Activated naive CD4-positive, alpha-beta T cell treated with anti-CD3 and anti-CD28 coated beads for 36 hours (primary cell): ENCODE measurements at regions not wholly inside any gene's neighbourhood (a gene's known extent, or its start where the extent isn't known, plus 50 kb on each side); places are given as distances from the start of the nearest gene placed in this dataset.

ENCODE experiments used
- CTCF ChIA-PET: fragments of 350-600 bp; sonication (Branson Sonifier 250); formaldehyde crosslinking; loops from one replicate; lab custom pipeline; 2021; ENCODE audit warnings: antibody characterized with exemption; lab: Charles Lee
- DNase-seq: peaks from one replicate; pipeline ENCODE4 v3.0.0-alpha.2; 2020
- H3K27ac Mint-ChIP-seq: one replicate; pipeline ENCODE4 v1.8.0; 2021; ENCODE audit warnings: mild to moderate bottlenecking, mixed read lengths
- H3K27me3 Mint-ChIP-seq: one replicate; pipeline ENCODE4 v1.8.0; 2021; ENCODE audit warnings: low read depth, mixed read lengths
- H3K36me3 Mint-ChIP-seq: one replicate; pipeline ENCODE4 v1.8.0; 2021; ENCODE audit warnings: low read depth, mixed read lengths
- H3K4me1 Mint-ChIP-seq: one replicate; pipeline ENCODE4 v1.8.0; 2021; ENCODE audit warnings: low read depth, mixed read lengths
- H3K4me3 Mint-ChIP-seq: one replicate; pipeline ENCODE4 v1.8.0; 2021; ENCODE audit warnings: mild to moderate bottlenecking, moderate library complexity, mixed read lengths
- H3K9me3 Mint-ChIP-seq: one replicate; pipeline ENCODE4 v1.8.0; 2021; ENCODE audit warnings: mixed read lengths
- intact Hi-C: fragments of 100-400 bp; cut with micrococcal nuclease; formaldehyde crosslinking; loops from one replicate; pipeline ENCODE4 v1.15.1; 2023

DNA sequence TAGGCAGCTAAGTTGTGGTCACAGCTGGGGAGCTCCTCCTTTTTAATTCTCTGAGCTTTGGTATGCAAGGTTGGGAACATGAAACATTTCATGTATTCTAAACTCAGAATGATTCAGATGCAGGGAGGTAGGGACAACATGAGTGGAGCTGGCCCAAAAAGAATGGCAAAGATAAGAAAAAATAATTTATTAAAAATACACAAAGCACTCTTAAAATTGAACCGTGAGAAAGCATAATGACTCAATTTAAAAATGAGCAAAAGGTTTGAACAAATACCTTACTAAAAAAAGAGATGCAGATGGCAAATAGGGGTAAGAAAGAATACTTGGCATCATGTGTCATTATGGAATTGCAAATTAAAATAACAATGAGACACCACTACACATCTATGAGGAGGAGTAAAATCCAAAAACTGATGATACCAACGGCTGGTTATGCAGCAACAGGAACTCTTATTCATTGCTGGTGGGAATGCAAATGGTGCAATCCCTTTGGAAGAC is 175.6 kb upstream of the IRX3 start:
- CTCF ChIA-PET = interaction anchor here (0.7 kb wide), 1 partner anchor 667 kb away, joined by 3 read pairs; no protein-coding TSS in a partner anchor

DNA sequence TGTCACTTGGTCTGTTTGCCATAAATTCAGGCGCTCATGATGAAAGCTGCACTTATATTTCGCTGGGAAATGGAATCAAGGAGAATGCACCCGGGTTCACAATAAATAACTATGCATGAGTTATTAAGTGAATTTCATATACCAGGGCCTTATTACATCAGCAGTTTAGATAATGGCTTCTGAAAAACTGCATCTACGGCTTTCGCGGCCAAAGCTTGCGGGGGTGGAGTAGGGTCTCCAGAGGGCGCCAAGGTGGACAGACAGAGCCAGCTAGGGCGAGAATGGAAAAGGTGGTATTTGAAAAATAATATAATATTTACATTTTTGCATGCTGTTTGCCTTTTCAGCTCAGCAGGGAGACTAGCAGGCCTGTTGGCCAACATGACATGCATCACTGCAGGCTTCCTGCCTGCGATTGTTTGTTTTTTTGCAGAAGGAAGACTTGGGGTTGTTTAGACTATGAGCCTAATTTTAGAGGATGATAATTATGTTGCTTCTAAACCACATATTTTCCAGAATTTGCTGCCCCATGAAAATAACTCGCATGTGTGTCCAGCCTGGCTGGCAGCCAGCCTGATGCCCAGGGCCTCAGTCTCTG is 173.8 kb upstream of the IRX3 start:
- H3K27me3 Mint-ChIP-seq = peaks cover 3% of the 10 kb centered on the region
- H3K4me3 Mint-ChIP-seq = no peak overlapping the region
- CTCF ChIA-PET = no interaction called here
- DNase-seq = no peak
- intact Hi-C loops = no loop called here
- peaks cover 2% of the 10 kb centered on the region for H3K36me3 Mint-ChIP-seq
- no peaks in the 10 kb centered on the region for H3K4me1 Mint-ChIP-seq
- H3K27ac Mint-ChIP-seq = no peak overlapping the region
- peaks cover 14% of the 10 kb centered on the region for H3K9me3 Mint-ChIP-seq

More for the DNA sequence above, 175.6 kb upstream of the IRX3 start:
- Mint-ChIP-seq H3K36me3 (peaks cover 2% of the 10 kb centered on the region), H3K27me3 (peaks cover 2% of the 10 kb centered on the region), H3K27ac (no peak overlapping the region), H3K4me1 (no peaks in the 10 kb centered on the region), H3K4me3 (no peak overlapping the region), H3K9me3 (peaks cover 15% of the 10 kb centered on the region)
- no peak for DNase-seq
- intact Hi-C loops = no loop called here

DNA sequence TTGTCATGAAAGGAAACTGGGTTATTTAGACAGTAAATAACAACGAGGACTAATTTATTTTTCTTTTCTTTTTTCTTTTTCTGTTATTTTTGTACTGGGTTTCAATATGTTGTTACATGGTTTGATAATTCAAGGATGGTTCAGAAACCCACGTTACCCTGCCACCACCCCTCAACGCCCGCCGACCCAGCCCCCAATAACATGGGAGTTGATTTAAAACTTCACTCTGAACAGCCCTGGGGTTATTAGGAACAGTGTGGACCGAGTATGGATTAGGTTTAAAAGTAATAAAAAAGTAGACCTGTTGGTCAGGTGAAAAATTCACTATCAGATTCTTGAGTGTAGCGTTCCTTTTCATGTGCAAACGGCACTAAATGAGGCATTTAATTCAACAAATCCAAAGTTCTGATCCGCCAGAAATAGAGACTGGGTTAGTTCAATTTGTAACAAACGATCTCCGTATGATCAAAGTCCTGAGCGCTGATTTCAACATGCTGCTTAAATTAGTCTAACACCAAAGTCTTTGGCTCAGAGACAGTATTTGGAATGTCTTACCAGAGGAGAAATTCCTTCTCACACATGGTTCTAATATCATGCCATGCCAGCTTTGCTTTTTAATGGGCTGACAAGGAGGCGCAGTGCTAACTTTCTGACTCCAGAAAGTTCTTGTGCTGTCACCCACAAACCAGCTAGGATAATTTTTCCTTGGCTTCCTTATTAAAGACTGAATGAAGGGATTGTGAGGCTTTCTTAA is 173.1 kb upstream of the IRX3 start:
- no peak for DNase-seq
- Mint-ChIP-seq H3K27me3 (peaks cover 4% of the 10 kb centered on the region), H3K27ac (no peak overlapping the region)

DNA sequence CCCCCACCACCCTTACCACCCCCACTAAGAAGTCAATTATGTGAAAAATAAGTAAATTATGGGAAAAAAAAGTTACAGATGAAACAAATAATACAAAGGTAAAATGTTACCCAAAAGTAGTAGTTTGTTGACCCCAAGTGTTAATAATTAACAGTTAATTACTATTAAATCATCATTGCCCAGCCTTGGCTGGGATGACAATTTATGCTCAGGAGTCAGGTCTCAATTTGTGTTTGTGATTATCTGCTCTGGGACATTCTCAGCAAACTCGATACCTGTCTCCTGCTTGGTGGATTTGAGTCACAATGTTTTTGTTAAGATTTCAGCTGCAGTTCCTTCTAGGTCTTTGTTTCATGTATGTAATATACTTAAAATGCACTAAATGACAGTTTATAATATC is 172.3 kb upstream of the IRX3 start:
- DNase-seq = no peak
- Mint-ChIP-seq H3K4me1 (no peaks in the 10 kb centered on the region), H3K27ac (no peak overlapping the region), H3K36me3 (peaks cover 2% of the 10 kb centered on the region), H3K4me3 (no peak overlapping the region), H3K9me3 (peaks cover 7% of the 10 kb centered on the region), H3K27me3 (peaks cover 2% of the 10 kb centered on the region)
- CTCF ChIA-PET = interaction anchor here (0.6 kb wide), 1 partner anchor 172 kb away, joined by 3 read pairs; no protein-coding TSS in a partner anchor
- intact Hi-C loops = no loop called here

More for the DNA sequence above, 173.1 kb upstream of the IRX3 start:
- intact Hi-C loops = no loop called here
- CTCF ChIA-PET = no interaction called here
- Mint-ChIP-seq H3K36me3 (peaks cover 2% of the 10 kb centered on the region), H3K9me3 (peaks cover 12% of the 10 kb centered on the region), H3K4me1 (no peaks in the 10 kb centered on the region), H3K4me3 (no peak overlapping the region)

DNA sequence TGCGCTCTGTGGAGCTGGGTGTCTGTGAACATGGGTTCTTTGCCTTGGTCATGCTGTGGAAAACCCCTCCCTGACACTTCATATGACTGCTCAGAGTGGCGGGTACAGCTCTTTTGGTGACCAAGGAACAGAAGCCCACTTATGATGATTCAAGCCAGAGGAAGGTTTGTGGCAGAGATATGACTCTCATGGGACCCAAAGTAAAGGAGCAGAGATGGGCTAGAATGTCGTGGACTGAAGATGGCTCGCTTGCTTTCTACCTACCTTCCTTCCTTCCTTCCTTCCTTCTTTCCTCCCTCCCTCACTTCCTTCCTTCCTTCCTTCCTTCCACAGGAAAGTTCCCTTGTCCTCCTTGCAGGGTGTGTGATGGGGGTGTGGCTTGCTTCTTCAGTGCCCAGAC is 169.7 kb upstream of the IRX3 start:
- Mint-ChIP-seq H3K27ac (no peak overlapping the region), H3K4me3 (no peak overlapping the region), H3K4me1 (no peaks in the 10 kb centered on the region), H3K27me3 (peaks cover 10% of the 10 kb centered on the region), H3K36me3 (no peaks in the 10 kb centered on the region), H3K9me3 (no peaks in the 10 kb centered on the region)
- CTCF ChIA-PET = no interaction called here
- no peak for DNase-seq
- intact Hi-C loops = no loop called here

DNA sequence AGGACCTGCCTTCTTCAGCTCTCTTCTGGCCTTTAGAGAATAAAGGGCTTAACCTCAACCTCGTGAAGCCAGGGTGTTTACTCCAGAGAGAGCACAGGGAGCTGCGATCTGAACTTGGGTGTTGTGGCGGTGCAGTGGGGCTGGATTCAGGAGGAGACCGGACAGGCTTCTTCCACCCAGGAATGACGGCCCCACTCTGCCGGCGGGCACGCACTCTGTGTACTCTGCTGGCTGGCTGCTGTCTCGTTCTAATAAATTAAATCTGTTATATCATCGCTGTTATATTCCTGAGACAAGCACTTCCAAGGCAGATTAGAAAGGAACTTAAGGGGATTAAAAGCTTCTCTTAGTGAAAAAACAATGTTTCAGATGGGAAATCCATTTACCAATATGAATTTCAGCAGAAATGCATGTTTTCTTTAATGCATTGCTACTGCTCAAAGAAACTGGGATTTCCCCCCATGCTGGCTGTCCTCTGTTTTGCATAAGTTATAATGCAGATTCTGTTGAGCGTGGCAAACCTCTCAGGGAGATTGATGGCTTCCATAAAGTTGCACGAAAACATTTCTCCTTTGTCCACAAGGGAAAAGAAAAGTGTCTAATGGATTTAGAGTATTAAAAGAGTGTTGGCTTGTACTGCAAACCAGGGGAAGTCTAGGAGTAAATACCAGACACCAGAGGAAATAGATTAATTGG is 168.6 kb upstream of the IRX3 start:
- no peak overlapping the region for H3K4me3 Mint-ChIP-seq
- CTCF ChIA-PET = no interaction called here
- H3K36me3 Mint-ChIP-seq = no peaks in the 10 kb centered on the region
- H3K4me1 Mint-ChIP-seq = no peaks in the 10 kb centered on the region
- no peak overlapping the region for H3K27ac Mint-ChIP-seq
- peaks cover 16% of the 10 kb centered on the region for H3K27me3 Mint-ChIP-seq
- no peaks in the 10 kb centered on the region for H3K9me3 Mint-ChIP-seq
- no peak for DNase-seq
- intact Hi-C loops = loop anchor here (2.0 kb wide), 1 partner anchor 48 kb away; no protein-coding TSS in a partner anchor

DNA sequence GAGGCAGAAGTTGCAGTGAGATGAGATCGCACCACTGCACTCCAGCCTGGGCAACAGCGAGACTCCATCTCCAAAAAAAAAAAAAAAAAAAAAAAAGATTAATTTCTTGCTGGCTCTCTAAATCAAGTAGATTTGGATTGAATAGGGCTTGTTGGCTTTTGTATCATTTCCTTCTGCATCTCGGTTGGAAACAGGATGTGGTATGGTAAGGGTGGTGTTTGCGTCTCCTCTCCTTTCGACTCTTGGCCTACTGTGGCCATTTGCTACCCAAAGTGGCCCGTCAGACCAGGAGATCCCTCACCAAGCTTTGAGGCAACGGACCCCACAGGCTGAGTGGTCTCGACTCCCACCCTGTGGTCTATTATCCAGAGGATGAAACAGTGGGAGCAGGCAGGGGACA is 168.0 kb upstream of the IRX3 start:
- Mint-ChIP-seq H3K27ac (no peak overlapping the region), H3K36me3 (no peaks in the 10 kb centered on the region), H3K4me1 (no peaks in the 10 kb centered on the region), H3K4me3 (no peak overlapping the region), H3K27me3 (peaks cover 16% of the 10 kb centered on the region), H3K9me3 (no peaks in the 10 kb centered on the region)
- CTCF ChIA-PET = no interaction called here
- intact Hi-C loops = loop anchor here (2.0 kb wide), 1 partner anchor 48 kb away; no protein-coding TSS in a partner anchor
- DNase-seq = no peak

DNA sequence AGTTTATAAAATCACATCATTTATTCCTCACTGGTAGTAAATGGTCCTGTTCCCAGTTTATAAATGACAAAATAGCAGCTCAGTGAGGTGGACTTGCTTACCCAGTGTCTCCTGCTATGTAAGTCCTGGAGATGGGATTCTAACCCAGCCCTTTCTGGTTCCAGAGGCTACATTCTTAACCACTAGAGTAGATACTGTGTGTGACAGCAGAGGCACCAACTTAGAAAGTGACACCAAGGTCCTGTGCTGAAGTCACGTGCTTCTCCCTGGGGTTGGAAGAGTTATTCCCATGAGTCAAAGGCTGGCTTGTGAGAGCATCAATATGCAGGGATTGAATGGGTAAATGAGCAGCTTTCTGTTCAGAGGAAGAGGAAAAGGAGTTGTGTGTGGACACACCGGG is 167.3 kb upstream of the IRX3 start:
- Mint-ChIP-seq H3K4me3 (no peak overlapping the region), H3K27ac (no peak overlapping the region), H3K4me1 (no peaks in the 10 kb centered on the region), H3K36me3 (no peaks in the 10 kb centered on the region), H3K27me3 (peaks cover 19% of the 10 kb centered on the region), H3K9me3 (no peaks in the 10 kb centered on the region)
- no peak for DNase-seq
- CTCF ChIA-PET = no interaction called here
- intact Hi-C loops = loop anchor here (2.0 kb wide), 1 partner anchor 47 kb away; no protein-coding TSS in a partner anchor

DNA sequence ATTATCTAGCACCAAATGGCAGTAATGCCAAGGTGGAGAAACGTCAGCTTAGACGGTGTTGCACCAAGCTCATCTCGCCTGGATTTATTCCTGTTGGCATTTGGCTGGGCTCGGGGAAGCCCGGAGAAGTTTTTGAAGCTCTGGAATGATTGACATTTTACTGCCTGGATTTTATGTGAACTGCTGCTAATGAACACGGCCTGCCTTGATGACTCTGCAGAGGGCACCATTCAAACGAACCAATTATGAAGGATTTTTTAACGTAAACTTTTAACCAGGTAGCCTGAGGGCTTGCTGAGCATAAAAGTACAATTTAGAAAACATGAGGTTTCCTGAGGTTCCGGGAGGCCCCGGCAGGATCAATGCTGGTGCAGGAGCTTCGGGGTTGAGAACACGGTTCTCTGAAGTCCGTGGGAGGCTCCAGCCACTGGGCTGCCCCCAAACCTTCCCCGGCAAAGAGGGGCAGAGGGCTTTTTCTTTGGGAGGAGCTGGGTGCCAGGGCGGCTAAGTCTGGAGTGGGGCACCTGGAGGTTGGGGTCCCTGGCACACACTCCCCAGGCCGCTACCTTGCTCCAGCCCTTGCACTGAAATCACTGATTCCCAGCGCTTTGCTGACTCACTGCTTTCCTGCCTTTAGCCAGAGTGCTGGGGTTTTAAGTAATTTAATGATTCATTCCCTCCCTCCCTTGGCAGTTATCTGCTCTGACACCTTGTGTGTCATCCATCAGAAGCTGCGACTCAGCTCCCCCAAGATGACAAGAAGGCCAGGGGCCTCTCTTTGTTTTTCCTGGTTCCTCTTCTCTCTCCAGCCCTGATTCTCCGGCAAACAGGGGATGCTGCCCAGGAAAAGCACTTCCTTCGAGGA is 161.2 kb upstream of the IRX3 start:
- H3K4me3 Mint-ChIP-seq = no peak overlapping the region
- H3K4me1 Mint-ChIP-seq = no peaks in the 10 kb centered on the region
- intact Hi-C loops = no loop called here
- no peak for DNase-seq
- CTCF ChIA-PET = no interaction called here
- peaks cover 27% of the 10 kb centered on the region for H3K27me3 Mint-ChIP-seq
- H3K9me3 Mint-ChIP-seq = no peaks in the 10 kb centered on the region
- no peaks in the 10 kb centered on the region for H3K36me3 Mint-ChIP-seq
- no peak overlapping the region for H3K27ac Mint-ChIP-seq

DNA sequence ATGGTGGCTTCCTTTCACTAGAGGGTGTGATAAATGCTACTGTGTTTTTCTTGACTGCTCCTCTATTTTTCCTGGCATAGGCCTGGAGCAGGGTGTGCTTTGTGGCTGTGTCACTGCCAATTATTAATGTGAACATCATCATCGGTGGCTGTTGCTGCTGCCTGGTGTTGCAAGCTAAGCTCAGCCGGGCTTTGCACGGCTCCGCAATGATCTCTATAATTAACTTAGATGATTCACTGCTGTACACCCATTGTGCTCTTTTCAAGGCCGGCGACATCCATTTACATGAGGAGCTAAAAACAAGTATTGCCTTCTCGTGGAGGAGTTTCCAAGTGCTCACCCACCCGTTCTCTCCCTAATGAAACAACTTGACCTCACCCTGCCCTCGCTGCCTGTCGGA is 160.1 kb upstream of the IRX3 start:
- peaks cover 23% of the 10 kb centered on the region for H3K27me3 Mint-ChIP-seq
- H3K36me3 Mint-ChIP-seq = no peaks in the 10 kb centered on the region
- H3K4me1 Mint-ChIP-seq = no peaks in the 10 kb centered on the region
- no peak for DNase-seq
- no peak overlapping the region for H3K4me3 Mint-ChIP-seq
- intact Hi-C loops = no loop called here
- CTCF ChIA-PET = no interaction called here
- H3K27ac Mint-ChIP-seq = no peak overlapping the region
- no peaks in the 10 kb centered on the region for H3K9me3 Mint-ChIP-seq

DNA sequence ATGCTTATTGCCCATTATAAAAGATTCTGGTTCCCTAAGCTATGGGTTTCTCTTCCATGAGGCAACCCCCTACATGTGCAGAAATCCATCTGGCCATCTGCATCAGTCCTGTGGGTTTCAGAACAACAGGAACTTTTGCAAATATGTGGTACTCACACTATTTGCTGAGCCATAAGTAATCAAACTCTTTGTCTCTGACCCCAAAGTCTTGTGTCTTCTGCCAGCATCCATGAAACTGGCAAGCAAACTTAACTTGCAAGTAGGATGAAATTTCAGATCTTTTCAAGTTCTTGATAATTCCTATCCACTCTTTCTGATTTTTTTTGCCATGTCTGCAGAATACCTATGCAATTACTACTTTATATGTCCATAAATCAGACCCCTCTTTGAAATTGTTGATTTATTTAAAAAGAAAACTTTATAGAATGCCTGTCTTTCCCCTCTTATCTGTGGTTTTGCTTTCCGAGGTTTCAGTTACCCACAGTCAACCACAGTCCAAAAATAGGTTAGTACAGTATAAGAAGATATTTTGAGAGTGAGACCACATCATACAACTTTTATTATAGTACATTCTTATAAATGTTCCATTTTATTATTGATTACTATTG is 158.4 kb upstream of the IRX3 start:
- H3K4me1 Mint-ChIP-seq = no peaks in the 10 kb centered on the region
- H3K4me3 Mint-ChIP-seq = no peak overlapping the region
- DNase-seq = no peak
- CTCF ChIA-PET = no interaction called here
- intact Hi-C loops = no loop called here
- no peaks in the 10 kb centered on the region for H3K36me3 Mint-ChIP-seq
- H3K27ac Mint-ChIP-seq = no peak overlapping the region
- peaks cover 13% of the 10 kb centered on the region for H3K27me3 Mint-ChIP-seq
- H3K9me3 Mint-ChIP-seq = no peaks in the 10 kb centered on the region
